IPS-18c (cell line): ENCODE measurements at regions not wholly inside any gene's neighbourhood (a gene's known extent, or its start where the extent isn't known, plus 50 kb on each side); places are given as distances from the start of the nearest gene placed in this dataset.

Experiments
- H3K4me3 ChIP-seq: 2 replicates; pipeline ENCODE4 v1.7.0; 2013; ENCODE audit warnings: low read depth, mild to moderate bottlenecking, low read length, moderate library complexity; ENCODE audit not compliant: insufficient read depth
- H3K9me3 ChIP-seq: one replicate; pipeline ENCODE4 v1.6.1; 2013; ENCODE audit warnings: mild to moderate bottlenecking, low read length, moderate library complexity; ENCODE audit not compliant: control insufficient read depth, insufficient read depth

- H3K9me3 ChIP-seq, result no peaks in the 10 kb centered on the region
- no peak overlapping the region for H3K4me3 ChIP-seq
Observed at GRCh38 chr5:124692950-124693349, 53.5 kb downstream of the ZNF608 start.

- H3K9me3 ChIP-seq, result no peaks in the 10 kb centered on the region
Observed at GRCh38 chr5:124692324-124692723, 54.1 kb downstream of the ZNF608 start.

GRCh38 chr5:124689653-124690052, 56.8 kb downstream of the ZNF608 start:
- Histone ChIP-seq H3K4me3 (no peak overlapping the region), H3K9me3 (no peaks in the 10 kb centered on the region)

More at GRCh38 chr5:124692324-124692723, 54.1 kb downstream of the ZNF608 start:
- no peak overlapping the region for H3K4me3 ChIP-seq

GRCh38 chr5:124686239-124687004, 60.0 kb downstream of the ZNF608 start:
- Histone ChIP-seq H3K9me3 (no peaks in the 10 kb centered on the region), H3K4me3 (no peak overlapping the region)

GRCh38 chr5:124685404-124685930, 61.0 kb downstream of the ZNF608 start:
- Histone ChIP-seq H3K4me3 (no peak overlapping the region), H3K9me3 (no peaks in the 10 kb centered on the region)

GRCh38 chr5:124683917-124684555, 62.4 kb downstream of the ZNF608 start:
- H3K9me3 ChIP-seq, result no peaks in the 10 kb centered on the region
- H3K4me3 ChIP-seq, result no peak overlapping the region

- Histone ChIP-seq H3K9me3 (no peaks in the 10 kb centered on the region), H3K4me3 (no peak overlapping the region)
Observed at GRCh38 chr5:124679578-124680199, 66.8 kb downstream of the ZNF608 start.

GRCh38 chr5:124678922-124679519, 67.4 kb downstream of the ZNF608 start:
- Histone ChIP-seq H3K4me3 (no peak overlapping the region), H3K9me3 (no peaks in the 10 kb centered on the region)

- Histone ChIP-seq H3K4me3 (no peak overlapping the region), H3K9me3 (no peaks in the 10 kb centered on the region)
Observed at GRCh38 chr5:124678468-124678867, 68.0 kb downstream of the ZNF608 start.

- H3K9me3 ChIP-seq, result no peaks in the 10 kb centered on the region
- H3K4me3 ChIP-seq, result no peak overlapping the region
Observed at GRCh38 chr5:124677374-124678351, 68.8 kb downstream of the ZNF608 start.

GRCh38 chr5:124675931-124676846, 70.2 kb downstream of the ZNF608 start:
- H3K4me3 ChIP-seq, result no peak overlapping the region

GRCh38 chr5:124671193-124671592, 75.2 kb downstream of the ZNF608 start:
- Histone ChIP-seq H3K9me3 (no peaks in the 10 kb centered on the region), H3K4me3 (no peak overlapping the region)

More at GRCh38 chr5:124675931-124676846, 70.2 kb downstream of the ZNF608 start:
- H3K9me3 ChIP-seq, result no peaks in the 10 kb centered on the region

GRCh38 chr5:124670722-124671184, 75.7 kb downstream of the ZNF608 start:
- Histone ChIP-seq H3K4me3 (no peak overlapping the region), H3K9me3 (no peaks in the 10 kb centered on the region)

GRCh38 chr5:124669956-124670721, 76.3 kb downstream of the ZNF608 start:
- no peaks in the 10 kb centered on the region for H3K9me3 ChIP-seq

GRCh38 chr5:124669300-124669648, 77.2 kb downstream of the ZNF608 start:
- H3K4me3 ChIP-seq, result no peak overlapping the region

More at GRCh38 chr5:124669956-124670721, 76.3 kb downstream of the ZNF608 start:
- H3K4me3 ChIP-seq, result no peak overlapping the region

More at GRCh38 chr5:124669300-124669648, 77.2 kb downstream of the ZNF608 start:
- H3K9me3 ChIP-seq, result no peaks in the 10 kb centered on the region
